ENCODE measurements at regions not wholly inside any gene's neighbourhood (a gene's known extent, or its start where the extent isn't known, plus 50 kb on each side); places are given as distances from the start of the nearest gene placed in this dataset.

GRCh38 chr6:142558786-142559185 lies 257.0 kb downstream of the ADGRG6 start:
- CTCF ChIA-PET = interaction anchor here (1.8 kb wide), 1 partner anchor 84 kb away, joined by 5 read pairs; no protein-coding TSS in a partner anchor

DNA sequence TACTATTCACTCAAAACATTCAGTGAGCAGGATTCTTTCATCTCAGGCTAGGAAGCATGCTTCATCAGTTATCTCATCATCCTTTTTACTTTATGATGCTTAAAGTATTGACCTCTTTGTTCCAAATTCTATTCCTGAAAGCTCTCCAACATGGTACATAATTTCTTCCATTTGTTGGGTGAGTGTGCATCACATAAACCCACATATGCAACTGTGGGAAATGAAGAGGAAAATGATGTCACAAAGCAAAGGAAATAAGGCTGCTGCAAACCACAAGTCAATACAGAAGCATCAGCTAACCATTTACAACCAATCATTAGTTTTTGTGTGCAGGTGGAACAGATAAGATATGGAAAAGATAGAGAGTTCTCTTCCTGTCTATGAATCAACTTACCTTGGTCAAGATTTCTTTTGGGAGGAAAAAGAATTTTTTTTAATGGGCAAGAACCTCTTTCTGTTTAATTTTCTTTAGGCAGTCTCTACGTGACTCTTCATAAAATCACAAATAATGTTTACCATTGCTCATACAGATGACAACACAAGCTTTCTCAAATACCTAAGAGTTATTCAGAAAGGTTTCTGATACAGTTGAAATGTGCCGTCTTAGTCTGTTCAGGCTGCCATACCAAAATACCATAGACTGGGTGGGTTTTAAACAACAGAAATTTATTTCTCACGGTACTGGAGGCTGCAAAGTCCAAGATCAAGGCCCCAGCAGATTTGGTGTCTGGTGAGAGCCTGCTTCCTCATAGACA lies 259.9 kb downstream of the ADGRG6 start:
- Mint-ChIP-seq H3K9me3 (peaks cover 27% of the 10 kb centered on the region), H3K27ac (no peak overlapping the region), H3K27me3 (ENCODE audit: low read depth) (no peaks in the 10 kb centered on the region; the same call in 1 of the 2 replicates), H3K36me3 (peaks cover 3% of the 10 kb centered on the region), H3K4me1 (peaks cover 16% of the 10 kb centered on the region), H3K4me3 (no peak overlapping the region)
- DNase-seq (ENCODE audit: low spot score) (no peak), ATAC-seq (no peak)
- CTCF ChIA-PET = interaction anchor here (0.7 kb wide), 1 partner anchor 858 kb away, joined by 4 read pairs; no protein-coding TSS in a partner anchor
- TF ChIP-seq ZNF425 (CRISPR knock-in tag; conservative IDR thresholded peaks at IDR 0.05) (no peak), GABPB1 (CRISPR knock-in tag; IDR thresholded peaks at IDR 0.05) (no peak), ETV6 (CRISPR knock-in tag; IDR thresholded peaks at IDR 0.05) (no peak), NFATC4 (CRISPR knock-in tag; IDR thresholded peaks at IDR 0.05) (no peak), SMAD3 (CRISPR knock-in tag; IDR thresholded peaks at IDR 0.05; ENCODE audit: borderline replicate concordance) (no peak), ZNF512 (CRISPR knock-in tag; IDR thresholded peaks at IDR 0.05; ENCODE audit: borderline replicate concordance) (no peak), CREB1 (CRISPR knock-in tag; IDR thresholded peaks at IDR 0.05) (no peak), NR1H2 (CRISPR knock-in tag; IDR thresholded peaks at IDR 0.05) (no peak), FOXK1 (CRISPR knock-in tag; IDR thresholded peaks at IDR 0.05) (no peak), JUN (CRISPR knock-in tag; IDR thresholded peaks at IDR 0.05) (no peak), ZNF232 (CRISPR knock-in tag; IDR thresholded peaks at IDR 0.05) (no peak), FOXJ3 (CRISPR knock-in tag; IDR thresholded peaks at IDR 0.05; ENCODE audit: borderline replicate concordance) (no peak), CREM (CRISPR knock-in tag; IDR thresholded peaks at IDR 0.05) (no peak), ZNF121 (CRISPR knock-in tag; IDR thresholded peaks at IDR 0.05) (no peak), ELF4 (CRISPR knock-in tag; IDR thresholded peaks at IDR 0.05; ENCODE audit: low read depth) (no peak)
- TF ChIP-seq, protein P1, sequence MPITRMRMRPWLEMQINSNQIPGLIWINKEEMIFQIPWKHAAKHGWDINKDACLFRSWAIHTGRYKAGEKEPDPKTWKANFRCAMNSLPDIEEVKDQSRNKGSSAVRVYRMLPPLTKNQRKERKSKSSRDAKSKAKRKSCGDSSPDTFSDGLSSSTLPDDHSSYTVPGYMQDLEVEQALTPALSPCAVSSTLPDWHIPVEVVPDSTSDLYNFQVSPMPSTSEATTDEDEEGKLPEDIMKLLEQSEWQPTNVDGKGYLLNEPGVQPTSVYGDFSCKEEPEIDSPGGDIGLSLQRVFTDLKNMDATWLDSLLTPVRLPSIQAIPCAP (CRISPR knock-in tag; IDR thresholded peaks at IDR 0.05) = no peak
- POLR2A ChIA-PET = no interaction called here

More at GRCh38 chr6:142558786-142559185, 257.0 kb downstream of the ADGRG6 start:
- H3K4me3 Mint-ChIP-seq = no peak overlapping the region
- TF ChIP-seq E2F4 (CRISPR knock-in tag; IDR thresholded peaks at IDR 0.05; ENCODE audit: borderline replicate concordance, low read depth) (no peak), NFYB (CRISPR knock-in tag; conservative IDR thresholded peaks at IDR 0.05; ENCODE audit: low read depth) (no peak), MXD4 (CRISPR knock-in tag; IDR thresholded peaks at IDR 0.05; ENCODE audit: borderline replicate concordance) (no peak), USF2 (CRISPR knock-in tag; IDR thresholded peaks at IDR 0.05) (no peak), ATF2 (CRISPR knock-in tag; IDR thresholded peaks at IDR 0.05; ENCODE audit: borderline replicate concordance, low read depth) (no peak), CREB1 (CRISPR knock-in tag; IDR thresholded peaks at IDR 0.05) (no peak), ELF4 (CRISPR knock-in tag; IDR thresholded peaks at IDR 0.05; ENCODE audit: low read depth) (no peak)
- TF ChIP-seq, protein P1 (CRISPR knock-in tag; IDR thresholded peaks at IDR 0.05) = no peak
- TF ChIP-seq, protein P2, sequence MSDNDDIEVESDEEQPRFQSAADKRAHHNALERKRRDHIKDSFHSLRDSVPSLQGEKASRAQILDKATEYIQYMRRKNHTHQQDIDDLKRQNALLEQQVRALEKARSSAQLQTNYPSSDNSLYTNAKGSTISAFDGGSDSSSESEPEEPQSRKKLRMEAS (CRISPR knock-in tag; IDR thresholded peaks at IDR 0.05) = no peak
- H3K36me3 Mint-ChIP-seq = peaks cover 3% of the 10 kb centered on the region
- no peak overlapping the region for H3K27ac Mint-ChIP-seq
- no peaks in the 10 kb centered on the region; the same call in 1 of the 2 replicates for H3K27me3 Mint-ChIP-seq (ENCODE audit: low read depth)
- peaks cover 10% of the 10 kb centered on the region for H3K4me1 Mint-ChIP-seq
- POLR2A ChIA-PET = no interaction called here
- no peak for DNase-seq (ENCODE audit: low spot score)
- peaks cover 23% of the 10 kb centered on the region for H3K9me3 Mint-ChIP-seq
- ATAC-seq = no peak

Measured in WTC11 (cell line).